GM12878 (cell line): ENCODE measurements at regions not wholly inside any gene's neighbourhood (a gene's known extent, or its start where the extent isn't known, plus 50 kb on each side); places are given as distances from the start of the nearest gene placed in this dataset.

ENCODE experiments used
- BCLAF1 ChIP-seq: fragments of 450-650 bp; IDR thresholded peaks from 2 replicates; pipeline ENCODE4 v1.6.1; 2017; ENCODE audit warnings: antibody characterized with exemption, mild to moderate bottlenecking, moderate library complexity
- CEBPB ChIP-seq, 2 experiments: fragments of 150-350 bp in 1 of 2; IDR thresholded peaks; 2 replicates each; pipeline ENCODE4 v1.6.1; 2012 to 2014; ENCODE audit warnings: low read depth in 2 of 2, low read length in 2 of 2, borderline replicate concordance in 1 of 2, inconsistent platforms in 1 of 2
- CTCF ChIP-seq, 3 experiments: IDR thresholded peaks in 2 of 3; conservative IDR thresholded peaks in 1 of 3; 2 replicates each; pipeline ENCODE4 v1.5.1; 2011; ENCODE audit warnings: low read depth in 3 of 3, low read length in 3 of 3, mild to moderate bottlenecking in 3 of 3, control low read depth in 2 of 3, moderate library complexity in 2 of 3, inconsistent platforms in 1 of 3, mixed read lengths in 1 of 3; ENCODE audit not compliant: control insufficient read depth in 2 of 3, insufficient read depth in 1 of 3; ENCODE audit errors: extremely low read depth in 1 of 3
- EED ChIP-seq: sonication (generic); IDR thresholded peaks from 2 replicates; pipeline ENCODE4 v1.6.1; 2016; ENCODE audit warnings: antibody characterized with exemption, low read depth
- EZH2 ChIP-seq: IDR thresholded peaks from 2 replicates; pipeline ENCODE4 v1.6.1; 2012; ENCODE audit warnings: low read depth, mild to moderate bottlenecking, control low read depth, inconsistent platforms, low read length, borderline replicate concordance; ENCODE audit not compliant: control insufficient read depth
- JUND ChIP-seq: IDR thresholded peaks from 2 replicates; pipeline ENCODE4 v1.6.1; 2012; ENCODE audit warnings: low read depth, mild to moderate bottlenecking, low read length, improper control_type of control experiment, moderate library complexity
- NFYB ChIP-seq: IDR thresholded peaks from 2 replicates; pipeline ENCODE4 v1.6.1; 2011; ENCODE audit warnings: low read depth, mild to moderate bottlenecking, low read length, improper control_type of control experiment, moderate library complexity; ENCODE audit not compliant: insufficient read depth
- POLR2A ChIP-seq: IDR thresholded peaks from 2 replicates; pipeline ENCODE4 v1.6.1; 2011; ENCODE audit warnings: low read depth, mild to moderate bottlenecking, low read length
- POLR2AphosphoS5 ChIP-seq: IDR thresholded peaks from 2 replicates; pipeline ENCODE4 v1.6.1; 2011; ENCODE audit warnings: mild to moderate bottlenecking, low read length, inconsistent platforms
- RB1 ChIP-seq: fragments of 450-650 bp; formaldehyde crosslinking; IDR thresholded peaks from 2 replicates; pipeline ENCODE4 v1.6.1; 2017; ENCODE audit warnings: mild to moderate bottlenecking, borderline replicate concordance
- REST ChIP-seq: IDR thresholded peaks from 2 replicates; pipeline ENCODE4 v1.6.1; 2012; ENCODE audit warnings: mild to moderate bottlenecking, low read depth, low read length
- SP1 ChIP-seq: IDR thresholded peaks from one replicate; pipeline ENCODE4 v1.6.1; 2011; ENCODE audit warnings: low read depth, low read length
- TCF7 ChIP-seq: IDR thresholded peaks from 2 replicates; pipeline ENCODE4 v1.6.1; 2014; ENCODE audit warnings: antibody characterized with exemption, borderline replicate concordance
- ZSCAN29 ChIP-seq: fragments of 450-650 bp; IDR thresholded peaks from 2 replicates; pipeline ENCODE4 v1.6.1; 2017; ENCODE audit warnings: mild to moderate bottlenecking, moderate library complexity

- TF ChIP-seq EZH2, result no peak
- no peak for TF ChIP-seq CTCF (IDR thresholded peaks at IDR 0.05 in 2 of 3, conservative IDR thresholded peaks at IDR 0.05 in 1 of 3; ENCODE audit: control insufficient read depth in 2 of 3, extremely low read depth in 1 of 3, insufficient read depth in 1 of 3, low read depth in 3 of 3, low read length in 3 of 3)
- no peak for TF ChIP-seq REST
- no peak for TF ChIP-seq TCF7
- TF ChIP-seq SP1, result no peak
- TF ChIP-seq EED, result no peak
- TF ChIP-seq JUND, result no peak
- no peak for TF ChIP-seq ZSCAN29
- no peak for TF ChIP-seq POLR2AphosphoS5
- no peak for TF ChIP-seq BCLAF1
- no peak for TF ChIP-seq RB1
- TF ChIP-seq CEBPB (IDR thresholded peaks at IDR 0.05; ENCODE audit: borderline replicate concordance in 1 of 2, low read depth in 2 of 2, low read length in 2 of 2), result no peak
- no peak for TF ChIP-seq POLR2A
- no peak for TF ChIP-seq NFYB
These were observed 256.1 kb upstream of the PTBP2 start for GRCh38 chr1:96465441-96465840.
